Ishikawa (cell line): ENCODE measurements at regions not wholly inside any gene's neighbourhood (a gene's known extent, or its start where the extent isn't known, plus 50 kb on each side); places are given as distances from the start of the nearest gene placed in this dataset.

ENCODE experiments used
- CEBPB ChIP-seq: IDR thresholded peaks from 2 replicates; pipeline ENCODE4 v1.6.1; 2012
- EP300 ChIP-seq: IDR thresholded peaks from 2 replicates; pipeline ENCODE4 v1.6.1; 2012; ENCODE audit warnings: borderline replicate concordance
- FOXM1 ChIP-seq: IDR thresholded peaks from 2 replicates; pipeline ENCODE4 v1.6.1; 2012; ENCODE audit warnings: low read depth, borderline replicate concordance
- MAX ChIP-seq: IDR thresholded peaks from 2 replicates; pipeline ENCODE4 v1.6.1; 2012
- RAD21 ChIP-seq: IDR thresholded peaks from 2 replicates; pipeline ENCODE4 v1.6.1; 2012; ENCODE audit warnings: low read depth
- TAF1 ChIP-seq: IDR thresholded peaks from 2 replicates; pipeline ENCODE4 v1.6.1; 2012; ENCODE audit warnings: low read depth, mild to moderate bottlenecking
- YY1 ChIP-seq: IDR thresholded peaks from 2 replicates; pipeline ENCODE4 v1.6.1; 2012; ENCODE audit warnings: low read depth

GRCh38 chr2:163247847-163248220 is 409.3 kb upstream of the KCNH7 start:
- no peak for TF ChIP-seq RAD21
- TF ChIP-seq EP300 = no peak
- no peak for TF ChIP-seq MAX
- TF ChIP-seq TAF1 = no peak
- no peak for TF ChIP-seq FOXM1
- TF ChIP-seq YY1 = no peak
- no peak for TF ChIP-seq CEBPB
